ENCODE measurements at regions not wholly inside any gene's neighbourhood (a gene's known extent, or its start where the extent isn't known, plus 50 kb on each side); places are given as distances from the start of the nearest gene placed in this dataset.

- Histone ChIP-seq H4K20me1 (replicated peaks; ENCODE audit: control insufficient read depth, insufficient read depth, low read length) (no peaks in the 10 kb centered on the region), H3K4me1 (replicated peaks in 1 of 2; ENCODE audit: control insufficient read depth in 2 of 2, insufficient read depth in 2 of 2, low read length in 2 of 2) (peaks cover 0 to 3% of the 10 kb centered on the region in 2 experiments; a peak in 1 of 5 replicates), H3K4me2 (ENCODE audit: insufficient read depth, low read length) (no peak overlapping the region), H3K79me2 (ENCODE audit: control insufficient read depth, insufficient read depth, low read length) (no peaks in the 10 kb centered on the region), H3K9ac (ENCODE audit: insufficient read depth in 1 of 2, low read depth in 2 of 2, low read length in 2 of 2) (no peak overlapping the region), H3K27me3 (ENCODE audit: control insufficient read depth in 2 of 2, insufficient read depth in 2 of 2, low read length in 2 of 2) (no peaks in the 10 kb centered on the region), H2AFZ (ENCODE audit: low read depth, low read length) (no peak overlapping the region), H3K9me1 (ENCODE audit: control insufficient read depth, insufficient read depth, low read length) (no peaks in the 10 kb centered on the region), H3K27ac (ENCODE audit: extremely low read depth, low read depth, low read length) (no peak overlapping the region), H3K9me3 (replicated peaks; ENCODE audit: control insufficient read depth, insufficient read depth, low read depth, low read length) (no peaks in the 10 kb centered on the region; the same call in 1 of the 2 replicates), H3K36me3 (ENCODE audit: control insufficient read depth, insufficient read depth, low read length) (no peaks in the 10 kb centered on the region), H3K4me3 (no peak overlapping the region)
- WGBS (ENCODE audit: insufficient coverage, low coverage, missing lambda C conversion rate) = 5% methylated on average over 2 of the region's 2 CpGs
- no TSS peak for BruUV-seq (replicated peaks)
- ChIA-PET CTCF (ENCODE audit: low intra/inter-chr PET ratio) (no interaction called here), POLR2A (no interaction called here)
- no peak for ATAC-seq
- intact Hi-C loops (cut with micrococcal nuclease) (no loop called here), in situ Hi-C loops (cut with MboI) (no loop called here)
- no peak for FAIRE-seq
- no peak for DNase-seq (ENCODE audit: extremely low read depth in 1 of 4, low spot score in 3 of 4)
- TF ChIP-seq ZNF655 (CRISPR knock-in tag; IDR thresholded peaks at IDR 0.05) (no peak), TEAD2 (tag; IDR thresholded peaks at IDR 0.05) (no peak), ZNF785 (CRISPR knock-in tag; IDR thresholded peaks at IDR 0.05) (no peak), DNMT1 (IDR thresholded peaks at IDR 0.05) (no peak), ARID4B (CRISPR knock-in tag; IDR thresholded peaks at IDR 0.05) (no peak), ZNF699 (CRISPR knock-in tag; IDR thresholded peaks at IDR 0.05; ENCODE audit: insufficient replicate concordance) (no peak), ZC3H8 (IDR thresholded peaks at IDR 0.05) (no peak), PKNOX1 (IDR thresholded peaks at IDR 0.05) (no peak), TFAP4 (CRISPR knock-in tag; IDR thresholded peaks at IDR 0.05; ENCODE audit: borderline replicate concordance) (no peak), CBX1 (IDR thresholded peaks at IDR 0.05; ENCODE audit: low read depth) (no peak), THAP7 (CRISPR knock-in tag; IDR thresholded peaks at IDR 0.05) (no peak), ATF6 (CRISPR knock-in tag; IDR thresholded peaks at IDR 0.05) (no peak), CBX5 (IDR thresholded peaks at IDR 0.05; ENCODE audit: borderline replicate concordance, low read depth) (no peak), IFI16 (CRISPR knock-in tag; IDR thresholded peaks at IDR 0.05) (no peak)
Measured at GRCh38 chr11:98568013-98568412, 452.7 kb upstream of the CNTN5 start.

All from K562 (cell line).